Sigmoid colon (tissue), 6 donors: ENCODE measurements at regions not wholly inside any gene's neighbourhood (a gene's known extent, or its start where the extent isn't known, plus 50 kb on each side); places are given as distances from the start of the nearest gene placed in this dataset.

Source experiments
- DNase-seq: peaks from one replicate; pipeline ENCODE4 v3.0.0-alpha.2; 2019
- H3K27ac ChIP-seq, 4 donors: fragments of 200-600 bp; sonication (generic); one replicate each; pipeline ENCODE4 v1.5.1; 2016 to 2019; ENCODE audit warnings: mild to moderate bottlenecking in 1 of 4
- H3K27me3 ChIP-seq, 3 donors: fragments of 200-600 bp; sonication (generic); one replicate each; pipeline ENCODE4 v1.5.1; 2019; ENCODE audit warnings: mild to moderate bottlenecking in 1 of 3
- H3K36me3 ChIP-seq, 4 donors: fragments of 200-600 bp; sonication (generic); one replicate each; pipeline ENCODE4 v1.5.1; 2016 to 2019
- H3K4me1 ChIP-seq, 4 donors: fragments of 200-600 bp; sonication (generic); one replicate each; pipeline ENCODE4 v1.5.1; 2017 to 2019
- H3K4me3 ChIP-seq, 4 donors: fragments of 200-600 bp; sonication (generic); one replicate each; pipeline ENCODE4 v1.5.1; 2017 to 2019; ENCODE audit warnings: mild to moderate bottlenecking in 2 of 4, moderate library complexity in 1 of 4
- H3K9me3 ChIP-seq, 4 donors: fragments of 200-600 bp in 3 of 4; sonication (generic) in 3 of 4; one replicate each; pipeline versions ENCODE4 v1.5.1 to v1.6.1; 2013 to 2019
- EP300 ChIP-seq, 4 donors: sonication (generic); formaldehyde crosslinking; IDR thresholded peaks; one replicate each; pipeline ENCODE4 v1.6.1; 2017; ENCODE audit warnings: antibody characterized with exemption in 4 of 4
- POLR2A ChIP-seq, 2 donors: fragments of 450-650 bp; IDR thresholded peaks; one replicate each; pipeline ENCODE4 v1.6.1; 2016; ENCODE audit warnings: antibody characterized with exemption in 2 of 2, mild to moderate bottlenecking in 2 of 2, moderate library complexity in 2 of 2
- POLR2AphosphoS5 ChIP-seq, 4 donors: sonication (generic); formaldehyde crosslinking; IDR thresholded peaks; one replicate each; pipeline ENCODE4 v1.6.1; 2017; ENCODE audit warnings: antibody characterized with exemption in 4 of 4
- WGBS, 2 donors: extraction: QIAGEN DNeasy Blood & Tissue Kit; methylation state at CpG; one replicate each; pipeline ENCODE4 v1.1.7; 2013; 5-methylcytosine and 5-hydroxymethylcytosine counted together
- intact Hi-C: fragments of 100-400 bp; cut with DNase I; formaldehyde crosslinking; loops from one replicate; pipeline ENCODE4 v1.15.1; 2023
- TF ChIP-seq, protein P1 (sequence below), 4 experiments: fragments of 450-650 bp in 3 of 4; fragments of 200-600 bp in 1 of 4; IDR thresholded peaks; one replicate each; pipeline ENCODE4 v1.5.1; 2016 to 2019; ENCODE audit warnings: antibody characterized with exemption in 4 of 4, mild to moderate bottlenecking in 3 of 4, moderate library complexity in 2 of 4
- donor health status: healthy with polysubstance abuse.
- donor health status: healthy.

DNA sequence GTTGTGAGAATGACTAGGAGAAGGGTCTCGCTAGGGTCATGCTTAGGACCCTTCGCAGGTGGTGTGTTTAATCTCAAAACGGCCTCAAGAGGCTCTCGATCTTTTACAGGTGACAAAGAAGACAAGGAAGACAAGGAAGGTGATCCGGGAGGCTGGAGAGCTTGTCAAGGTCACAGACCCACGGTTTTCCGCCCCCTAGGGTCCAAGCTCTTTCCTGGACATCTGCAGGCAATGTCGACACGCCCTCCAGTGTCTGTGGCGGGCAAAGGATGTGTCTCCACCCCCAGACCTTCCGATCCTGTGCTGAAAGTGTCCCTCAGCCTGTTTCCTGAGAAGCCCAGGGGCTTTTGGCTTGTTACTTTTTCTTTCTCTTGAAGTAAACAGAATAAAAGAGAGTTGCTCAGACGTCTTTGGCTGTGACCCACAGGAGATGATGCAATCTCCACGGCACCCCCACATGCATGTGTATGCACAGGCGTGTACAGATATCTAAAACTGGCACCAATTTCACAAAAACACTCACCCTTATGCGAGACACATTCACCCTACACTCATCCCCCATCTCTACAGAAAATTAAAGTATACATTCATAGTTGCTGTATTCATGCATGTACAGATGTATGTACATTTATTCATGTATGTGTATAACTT is 108.8 kb downstream of the KLF13 start:
- TF ChIP-seq POLR2A (IDR thresholded peaks at IDR 0.05), result no peak
- TF ChIP-seq POLR2AphosphoS5 (IDR thresholded peaks at IDR 0.05), result peak in 2 of 4 donors; percentile 4 to 19
- TF ChIP-seq EP300 (IDR thresholded peaks at IDR 0.05), result no peak
- TF ChIP-seq, protein P1, sequence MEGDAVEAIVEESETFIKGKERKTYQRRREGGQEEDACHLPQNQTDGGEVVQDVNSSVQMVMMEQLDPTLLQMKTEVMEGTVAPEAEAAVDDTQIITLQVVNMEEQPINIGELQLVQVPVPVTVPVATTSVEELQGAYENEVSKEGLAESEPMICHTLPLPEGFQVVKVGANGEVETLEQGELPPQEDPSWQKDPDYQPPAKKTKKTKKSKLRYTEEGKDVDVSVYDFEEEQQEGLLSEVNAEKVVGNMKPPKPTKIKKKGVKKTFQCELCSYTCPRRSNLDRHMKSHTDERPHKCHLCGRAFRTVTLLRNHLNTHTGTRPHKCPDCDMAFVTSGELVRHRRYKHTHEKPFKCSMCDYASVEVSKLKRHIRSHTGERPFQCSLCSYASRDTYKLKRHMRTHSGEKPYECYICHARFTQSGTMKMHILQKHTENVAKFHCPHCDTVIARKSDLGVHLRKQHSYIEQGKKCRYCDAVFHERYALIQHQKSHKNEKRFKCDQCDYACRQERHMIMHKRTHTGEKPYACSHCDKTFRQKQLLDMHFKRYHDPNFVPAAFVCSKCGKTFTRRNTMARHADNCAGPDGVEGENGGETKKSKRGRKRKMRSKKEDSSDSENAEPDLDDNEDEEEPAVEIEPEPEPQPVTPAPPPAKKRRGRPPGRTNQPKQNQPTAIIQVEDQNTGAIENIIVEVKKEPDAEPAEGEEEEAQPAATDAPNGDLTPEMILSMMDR (IDR thresholded peaks at IDR 0.05), result peak; percentile 51 to 71 (median 69)
- H3K4me1 ChIP-seq, result peaks cover 0 to 14% (median 13%) of the 10 kb centered on the region in 4 donors
- H3K4me3 ChIP-seq, result peak overlapping the region in 3 of 4 donors; percentile 1 to 20 (median 6)
- no peaks in the 10 kb centered on the region for H3K9me3 ChIP-seq
- no peaks in the 10 kb centered on the region for H3K27me3 ChIP-seq
- peak; percentile 89 for DNase-seq
- 8 to 9% methylated on average over 15 of the region's 15 CpGs for WGBS, 2 donors
- H3K27ac ChIP-seq, result peak overlapping the region; percentile 38 to 70 (median 50)
- intact Hi-C loops, result loop anchor here (2.0 to 5.0 kb wide), 2 partner anchors 68 to 107 kb away; no protein-coding TSS in a partner anchor
- H3K36me3 ChIP-seq, result no peaks in the 10 kb centered on the region

DNA sequence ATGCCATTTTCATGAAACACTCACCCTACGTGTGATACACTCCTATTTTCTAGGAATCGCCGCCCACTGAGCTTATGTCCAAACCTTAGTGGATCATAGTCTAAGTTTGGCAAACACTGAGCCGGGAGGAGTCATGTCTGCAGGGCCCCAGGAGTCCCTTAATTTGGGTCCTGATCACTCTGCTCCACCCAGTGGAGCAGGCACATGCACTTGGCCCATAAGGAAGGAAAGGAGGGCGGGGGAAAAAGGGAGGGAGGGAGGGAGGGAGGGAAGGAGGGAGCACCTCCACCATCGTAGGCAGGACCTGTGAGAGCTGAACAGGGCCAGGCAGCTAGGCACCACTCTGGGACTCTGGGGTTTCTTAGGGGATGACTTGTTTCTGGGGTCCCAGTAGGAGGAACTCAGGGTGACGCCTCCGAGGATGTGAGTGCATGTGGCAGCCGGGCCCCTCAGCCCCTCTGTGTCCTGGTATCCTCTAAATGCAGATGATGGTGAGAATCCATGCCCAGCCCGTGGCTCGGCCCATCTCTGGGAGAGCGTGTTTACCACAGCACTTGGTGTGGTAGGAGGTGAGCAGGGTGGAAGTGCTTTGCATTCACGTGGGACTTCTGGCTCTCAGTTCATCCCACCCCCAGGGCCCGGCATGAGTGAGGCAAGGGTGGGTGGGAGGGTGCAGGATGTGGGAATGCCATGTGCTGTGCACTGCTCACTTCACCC is 109.4 kb downstream of the KLF13 start:
- Histone ChIP-seq H3K27me3 (no peaks in the 10 kb centered on the region), H3K36me3 (no peaks in the 10 kb centered on the region), H3K27ac (peak overlapping the region; percentile 38 to 70 (median 50)), H3K9me3 (no peaks in the 10 kb centered on the region), H3K4me1 (peaks cover 0 to 20% (median 19%) of the 10 kb centered on the region in 4 donors), H3K4me3 (no peak overlapping the region)
- WGBS, 2 donors, result 42 to 44% methylated on average over 14 of the region's 14 CpGs
- intact Hi-C loops, result loop anchor here (2.0 to 5.0 kb wide), 2 partner anchors 69 to 107 kb away; no protein-coding TSS in a partner anchor
- no peak for DNase-seq
- TF ChIP-seq, protein P1 (IDR thresholded peaks at IDR 0.05), result no peak

DNA sequence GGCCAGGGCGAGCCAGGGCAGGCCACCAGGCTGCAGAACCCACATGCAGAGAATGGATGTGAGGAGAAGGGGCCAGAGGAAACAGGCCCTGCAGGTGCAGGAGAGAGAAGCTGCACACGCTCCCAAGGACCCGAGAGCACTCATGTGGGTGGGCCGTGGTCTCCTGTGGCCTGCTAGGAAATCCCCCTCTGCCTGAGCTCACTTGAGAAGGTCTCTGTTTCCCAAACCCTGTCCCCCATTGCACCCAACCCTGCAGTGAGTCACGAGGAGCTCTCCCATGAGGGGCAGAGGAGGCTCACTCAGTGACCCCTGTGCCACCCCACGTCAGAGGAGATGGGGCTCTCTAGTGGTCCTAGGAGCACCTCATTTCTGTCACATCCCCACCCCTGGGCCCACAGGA is 111.1 kb downstream of the KLF13 start:
- no peak for DNase-seq
- no peak overlapping the region for H3K27ac ChIP-seq
- H3K27me3 ChIP-seq, result no peaks in the 10 kb centered on the region
- WGBS, 2 donors, result 67 to 88% methylated on average over 6 of the region's 6 CpGs
- intact Hi-C loops, result loop anchor here (5.0 kb wide), 1 partner anchor 70 kb away; no protein-coding TSS in a partner anchor
- H3K36me3 ChIP-seq, result no peaks in the 10 kb centered on the region
- no peaks in the 10 kb centered on the region for H3K9me3 ChIP-seq
- TF ChIP-seq POLR2A (IDR thresholded peaks at IDR 0.05), result no peak
- no peak for TF ChIP-seq POLR2AphosphoS5 (IDR thresholded peaks at IDR 0.05)
- no peak for TF ChIP-seq EP300 (IDR thresholded peaks at IDR 0.05)
- TF ChIP-seq, protein P1 (IDR thresholded peaks at IDR 0.05), result no peak
- no peak overlapping the region for H3K4me3 ChIP-seq
- peaks cover 0 to 29% (median 21%) of the 10 kb centered on the region in 4 donors for H3K4me1 ChIP-seq

DNA sequence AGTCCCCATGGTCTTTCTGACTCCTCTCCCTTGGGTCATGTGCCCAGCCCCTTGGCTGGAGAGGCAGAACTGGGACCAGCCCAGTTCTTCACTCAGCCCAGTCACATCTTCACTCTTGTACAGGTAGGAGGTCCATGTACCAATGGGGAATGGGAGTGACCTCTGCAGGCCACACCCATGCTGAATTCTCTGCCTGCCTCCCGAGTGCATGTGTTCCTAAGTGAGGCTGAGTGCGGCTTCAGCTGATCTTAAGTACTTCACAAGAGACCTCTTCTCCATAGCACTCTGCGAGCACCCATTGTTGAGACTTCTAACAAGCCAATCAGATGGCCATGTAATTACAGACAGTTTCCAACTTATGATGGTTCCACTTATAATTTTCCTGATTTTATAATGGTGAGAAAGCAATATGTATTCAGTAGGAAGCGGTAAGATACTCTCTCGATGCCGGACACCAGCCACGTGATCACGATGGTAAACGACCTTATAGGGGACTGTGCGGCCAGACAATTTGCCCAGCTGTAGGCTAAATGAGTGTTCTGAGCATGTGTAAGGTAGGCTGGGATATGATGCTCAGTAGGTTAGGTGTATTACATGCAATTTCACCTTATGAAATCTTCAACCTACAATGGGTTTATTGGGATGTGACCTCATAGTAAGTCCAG is 112.1 kb downstream of the KLF13 start:
- WGBS, 2 donors, result 89 to 96% methylated on average over 10 of the region's 10 CpGs

More for the DNA sequence above, 112.1 kb downstream of the KLF13 start:
- Histone ChIP-seq H3K36me3 (no peaks in the 10 kb centered on the region), H3K9me3 (no peaks in the 10 kb centered on the region), H3K4me1 (peaks cover 0 to 31% (median 21%) of the 10 kb centered on the region in 4 donors), H3K27ac (no peak overlapping the region), H3K4me3 (no peak overlapping the region), H3K27me3 (no peaks in the 10 kb centered on the region)
- no peak for DNase-seq
- intact Hi-C loops, result loop anchor here (5.0 kb wide), 1 partner anchor 71 kb away; no protein-coding TSS in a partner anchor
- TF ChIP-seq EP300 (IDR thresholded peaks at IDR 0.05) (no peak), POLR2A (IDR thresholded peaks at IDR 0.05) (no peak), POLR2AphosphoS5 (IDR thresholded peaks at IDR 0.05) (no peak)
- TF ChIP-seq, protein P1 (IDR thresholded peaks at IDR 0.05), result no peak
